Lung (tissue), 11 donors: ENCODE measurements at regions not wholly inside any gene's neighbourhood (a gene's known extent, or its start where the extent isn't known, plus 50 kb on each side); places are given as distances from the start of the nearest gene placed in this dataset.

ENCODE experiments used
- ATAC-seq: fragments of 200-7000 bp; cut with Tn5 transposase; one replicate; pipeline ENCODE4 v1.9.1; 2020; ENCODE audit warnings: moderate number of reproducible peaks; ENCODE audit not compliant: insufficient read depth, low FRiP score
- DNase-seq, 3 donors: peaks; one replicate each; pipeline ENCODE4 v3.0.0-alpha.2; 2013 to 2017
- H3K27ac ChIP-seq, 2 donors: one replicate each; pipeline ENCODE4 v1.5.1; 2013; ENCODE audit warnings: mild to moderate bottlenecking in 2 of 2, moderate library complexity in 2 of 2, control low read depth in 1 of 2, inconsistent platforms in 1 of 2, low read depth in 1 of 2, low read length in 1 of 2
- H3K27me3 ChIP-seq, 3 donors: one replicate each; pipeline ENCODE4 v1.5.1; 2013; ENCODE audit warnings: low read length in 2 of 3; ENCODE audit not compliant: control insufficient read depth in 3 of 3, insufficient read depth in 3 of 3
- H3K36me3 ChIP-seq, 4 donors: one replicate each; pipeline ENCODE4 v1.5.1; 2013; ENCODE audit warnings: low read length in 4 of 4, mild to moderate bottlenecking in 1 of 4, moderate library complexity in 1 of 4; ENCODE audit not compliant: control insufficient read depth in 4 of 4, insufficient read depth in 4 of 4
- H3K4me1 ChIP-seq, 5 donors: one replicate each; pipeline ENCODE4 v1.5.1; 2013; ENCODE audit warnings: low read length in 5 of 5, mild to moderate bottlenecking in 2 of 5, moderate library complexity in 1 of 5; ENCODE audit not compliant: control insufficient read depth in 5 of 5, insufficient read depth in 5 of 5
- H3K4me3 ChIP-seq: one replicate; pipeline ENCODE4 v1.5.1; 2013; ENCODE audit warnings: mild to moderate bottlenecking, control low read depth, moderate library complexity
- H3K9ac ChIP-seq, 2 donors: one replicate each; pipeline ENCODE4 v1.5.1; 2013; ENCODE audit warnings: low read length in 2 of 2, control low read depth in 1 of 2; ENCODE audit not compliant: insufficient read depth in 1 of 2
- H3K9me3 ChIP-seq, 4 donors: one replicate each; pipeline ENCODE4 v1.5.1; 2013; ENCODE audit warnings: low read length in 3 of 4, mild to moderate bottlenecking in 1 of 4, moderate library complexity in 1 of 4; ENCODE audit not compliant: control insufficient read depth in 4 of 4, insufficient read depth in 3 of 4
- CTCF ChIP-seq: IDR thresholded peaks from 2 replicates; pipeline ENCODE4 v1.5.1; 2012; ENCODE audit warnings: mild to moderate bottlenecking; ENCODE audit errors: control extremely low read depth, extremely low read depth
- WGBS, 2 donors: extraction: QIAGEN DNeasy Blood & Tissue Kit; methylation state at CpG; one replicate each; pipeline ENCODE4 v1.1.7; 2013; 5-methylcytosine and 5-hydroxymethylcytosine counted together
- donor health status: control.
- donor health status: control.
- donor health status: Bipolar disorder and iron deficiency.
- donor health status: healthy.
- donor health status: DM: yes; HTN: yes; CAD: no.

- DNase-seq = no peak
- H3K36me3 ChIP-seq = no peaks in the 10 kb centered on the region
Measured at GRCh38 chr1:87510540-87510939, 181.9 kb downstream of the LMO4 start.

GRCh38 chr1:87511449-87511848 is 182.8 kb downstream of the LMO4 start:
- no peak for TF ChIP-seq CTCF
- Histone ChIP-seq H3K4me3 (no peak overlapping the region), H3K27me3 (no peaks in the 10 kb centered on the region), H3K4me1 (peaks cover 0 to 23% (median 8%) of the 10 kb centered on the region in 5 donors), H3K27ac (no peak overlapping the region), H3K9me3 (no peaks in the 10 kb centered on the region), H3K9ac (no peak overlapping the region), H3K36me3 (no peaks in the 10 kb centered on the region)
- DNase-seq = peak in 2 of 3 donors; percentile 37 to 58
- no peak for ATAC-seq
- 68 to 89% methylated on average over 1 of the region's 1 CpG for WGBS, 2 donors

More at GRCh38 chr1:87510540-87510939, 181.9 kb downstream of the LMO4 start:
- Histone ChIP-seq H3K4me1 (peaks cover 0 to 23% (median 8%) of the 10 kb centered on the region in 5 donors), H3K27ac (no peak overlapping the region), H3K9ac (no peak overlapping the region), H3K27me3 (no peaks in the 10 kb centered on the region), H3K9me3 (no peaks in the 10 kb centered on the region), H3K4me3 (no peak overlapping the region)
- ATAC-seq = no peak
- no peak for TF ChIP-seq CTCF
- 86 to 88% methylated on average over 3 of the region's 3 CpGs for WGBS, 2 donors

GRCh38 chr1:87512431-87512830 is 183.8 kb downstream of the LMO4 start:
- DNase-seq (no peak), ATAC-seq (no peak)
- Histone ChIP-seq H3K4me1 (peaks cover 0 to 23% (median 8%) of the 10 kb centered on the region in 5 donors), H3K27ac (no peak overlapping the region), H3K9ac (no peak overlapping the region), H3K36me3 (no peaks in the 10 kb centered on the region), H3K4me3 (no peak overlapping the region), H3K9me3 (no peaks in the 10 kb centered on the region), H3K27me3 (no peaks in the 10 kb centered on the region)
- no peak for TF ChIP-seq CTCF
- WGBS, 2 donors = 69 to 78% methylated on average over 2 of the region's 2 CpGs

GRCh38 chr1:87513255-87513654 is 184.6 kb downstream of the LMO4 start:
- WGBS, 2 donors = 63 to 77% methylated on average over 4 of the region's 4 CpGs
- DNase-seq (peak in 2 of 3 donors; percentile 66 to 74), ATAC-seq (no peak)
- H3K9me3 ChIP-seq = no peaks in the 10 kb centered on the region
- TF ChIP-seq CTCF = no peak
- no peak overlapping the region for H3K4me3 ChIP-seq
- H3K27me3 ChIP-seq = no peaks in the 10 kb centered on the region
- H3K27ac ChIP-seq = no peak overlapping the region
- H3K36me3 ChIP-seq = no peaks in the 10 kb centered on the region
- peaks cover 0 to 19% (median 2%) of the 10 kb centered on the region in 5 donors for H3K4me1 ChIP-seq
- H3K9ac ChIP-seq = no peak overlapping the region
